Activated B cell treated with CpG ODN at 0.5 μM for 24 hours (primary cell): ENCODE measurements at regions not wholly inside any gene's neighbourhood (a gene's known extent, or its start where the extent isn't known, plus 50 kb on each side); places are given as distances from the start of the nearest gene placed in this dataset.

Experiments used
- ATAC-seq: fragments of 200-7000 bp; cut with Tn5 transposase; one replicate; pipeline ENCODE4 v1.10.0; 2021; ENCODE audit warnings: low read depth, mild to moderate bottlenecking, moderate library complexity
- CTCF ChIA-PET: fragments of 350-600 bp; sonication (Branson Sonifier 250); formaldehyde crosslinking; loops from one replicate; lab custom pipeline; 2021; ENCODE audit warnings: antibody characterized with exemption; lab: Charles Lee
- POLR2A ChIA-PET: fragments of 350-600 bp; sonication (Branson Sonifier 250); formaldehyde crosslinking; loops from one replicate; lab custom pipeline; 2021; ENCODE audit warnings: antibody characterized with exemption; lab: Charles Lee
- DNase-seq: peaks from one replicate; pipeline ENCODE4 v3.0.0; 2022
- H3K27ac Mint-ChIP-seq: one replicate; pipeline ENCODE4 v1.8.0; 2020; ENCODE audit warnings: mixed read lengths
- H3K27me3 Mint-ChIP-seq: one replicate; pipeline ENCODE4 v1.8.0; 2021; ENCODE audit warnings: mixed read lengths
- H3K36me3 Mint-ChIP-seq: one replicate; pipeline ENCODE4 v1.8.0; 2021; ENCODE audit warnings: low read depth, mixed read lengths
- H3K4me1 Mint-ChIP-seq: one replicate; pipeline ENCODE4 v1.8.0; 2021; ENCODE audit warnings: mixed read lengths
- H3K4me3 Mint-ChIP-seq: one replicate; pipeline ENCODE4 v1.8.0; 2020; ENCODE audit warnings: mild to moderate bottlenecking, mixed read lengths
- H3K9me3 Mint-ChIP-seq: one replicate; pipeline ENCODE4 v1.8.0; 2020; ENCODE audit warnings: mixed read lengths
- CTCF ChIP-seq: fragments of 200-600 bp; IDR thresholded peaks from one replicate; pipeline ENCODE4 v1.8.0; 2022; ENCODE audit warnings: antibody characterized with exemption, mild to moderate bottlenecking
- intact Hi-C: fragments of 100-400 bp; cut with micrococcal nuclease; formaldehyde crosslinking; loops from one replicate; pipeline ENCODE4 v1.15.1; 2024

- Mint-ChIP-seq H3K4me1 (no peaks in the 10 kb centered on the region), H3K27ac (no peak overlapping the region), H3K27me3 (peaks cover 16% of the 10 kb centered on the region), H3K36me3 (no peaks in the 10 kb centered on the region), H3K9me3 (peaks cover under 1% of the 10 kb centered on the region), H3K4me3 (no peak overlapping the region)
- ATAC-seq (no peak), DNase-seq (no peak)
- ChIA-PET POLR2A (no interaction called here), CTCF (no interaction called here)
- intact Hi-C loops, result no loop called here
- TF ChIP-seq CTCF, result no peak
These were observed 116.1 kb downstream of the FAM43A start for GRCh38 chr3:194801461-194802432.

- DNase-seq, result no peak
- ChIA-PET CTCF (no interaction called here), POLR2A (interaction anchor here (1.6 kb wide), 1 partner anchor 117 kb away, joined by 3 read pairs; no protein-coding TSS in a partner anchor)
- H3K4me1 Mint-ChIP-seq, result peaks cover under 1% of the 10 kb centered on the region
- ATAC-seq, result no peak
- no peak overlapping the region for H3K27ac Mint-ChIP-seq
- no peak overlapping the region for H3K4me3 Mint-ChIP-seq
- no peaks in the 10 kb centered on the region for H3K9me3 Mint-ChIP-seq
- peaks cover 17% of the 10 kb centered on the region for H3K27me3 Mint-ChIP-seq
- H3K36me3 Mint-ChIP-seq, result no peaks in the 10 kb centered on the region
- intact Hi-C loops, result no loop called here
- TF ChIP-seq CTCF, result no peak
These were observed 119.1 kb downstream of the FAM43A start for GRCh38 chr3:194804796-194805195.

- H3K4me3 Mint-ChIP-seq, result no peak overlapping the region
- no peaks in the 10 kb centered on the region for H3K36me3 Mint-ChIP-seq
- no peaks in the 10 kb centered on the region for H3K9me3 Mint-ChIP-seq
- H3K27me3 Mint-ChIP-seq, result peaks cover 17% of the 10 kb centered on the region
- DNase-seq (no peak), ATAC-seq (no peak)
- ChIA-PET CTCF (no interaction called here), POLR2A (no interaction called here)
- H3K4me1 Mint-ChIP-seq, result peaks cover 8% of the 10 kb centered on the region
- no peak overlapping the region for H3K27ac Mint-ChIP-seq
- no peak for TF ChIP-seq CTCF
- intact Hi-C loops, result no loop called here
These were observed 119.9 kb downstream of the FAM43A start for GRCh38 chr3:194805546-194805945.

DNA sequence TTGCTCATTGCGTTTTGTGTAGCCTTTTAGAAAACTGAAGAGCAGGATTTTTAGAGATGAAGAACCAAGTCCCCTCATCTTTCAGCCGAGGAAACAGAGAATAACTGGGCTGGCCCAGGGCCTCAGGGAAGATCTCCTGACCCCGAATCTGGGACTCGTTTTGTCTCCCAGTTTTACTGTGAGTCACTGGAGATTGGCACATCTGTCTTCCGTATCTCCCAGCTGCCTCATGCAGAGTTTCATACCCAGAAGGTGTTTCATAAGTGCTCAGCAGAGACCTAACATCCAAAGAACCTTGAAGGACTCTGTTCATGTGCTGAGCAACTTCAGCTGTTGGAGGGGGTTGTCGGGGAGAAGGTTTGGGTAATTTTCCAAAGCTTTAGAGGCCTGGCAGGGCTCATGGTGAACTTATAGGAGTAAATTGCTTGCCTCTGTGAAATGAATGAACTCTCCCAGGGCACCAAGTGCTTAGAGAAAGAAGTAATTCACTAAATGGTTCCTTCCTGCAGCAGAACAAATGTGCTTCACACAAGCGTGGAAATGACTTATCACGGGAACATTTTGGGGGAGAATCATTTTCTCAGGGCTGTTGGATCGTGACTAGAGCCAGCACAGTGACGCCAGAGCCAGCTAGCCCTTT lies 121.4 kb downstream of the FAM43A start:
- ATAC-seq, result no peak
- H3K4me1 Mint-ChIP-seq, result peaks cover 21% of the 10 kb centered on the region
- H3K27ac Mint-ChIP-seq, result no peak overlapping the region
- ChIA-PET POLR2A (no interaction called here), CTCF (no interaction called here)
- intact Hi-C loops, result no loop called here
- H3K27me3 Mint-ChIP-seq, result peaks cover 20% of the 10 kb centered on the region
- DNase-seq, result no peak
- no peak overlapping the region for H3K4me3 Mint-ChIP-seq
- no peak for TF ChIP-seq CTCF
- no peaks in the 10 kb centered on the region for H3K9me3 Mint-ChIP-seq
- no peaks in the 10 kb centered on the region for H3K36me3 Mint-ChIP-seq

GRCh38 chr3:194808640-194809097 lies 123.0 kb downstream of the FAM43A start:
- Mint-ChIP-seq H3K36me3 (no peaks in the 10 kb centered on the region), H3K4me3 (no peak overlapping the region), H3K27me3 (peaks cover 13% of the 10 kb centered on the region), H3K9me3 (no peaks in the 10 kb centered on the region), H3K4me1 (peaks cover 23% of the 10 kb centered on the region), H3K27ac (no peak overlapping the region)
- ChIA-PET CTCF (interaction anchor here (1.0 kb wide), 1 partner anchor 126 kb away, joined by 3 read pairs; no protein-coding TSS in a partner anchor), POLR2A (no interaction called here)
- no peak for DNase-seq
- no peak for TF ChIP-seq CTCF
- intact Hi-C loops, result no loop called here
- ATAC-seq, result no peak
